GM18907 (cell line): ENCODE measurements at regions not wholly inside any gene's neighbourhood (a gene's known extent, or its start where the extent isn't known, plus 50 kb on each side); places are given as distances from the start of the nearest gene placed in this dataset.

Experiments
- ATAC-seq: cut with Tn5 transposase; IDR thresholded peaks from one replicate; pipeline ENCODE4 v1.9.1; 2021; ENCODE audit warnings: mild to moderate bottlenecking, moderate library complexity; ENCODE audit not compliant: unreplicated experiment

- ATAC-seq: no peak
Observed at GRCh38 chr20:56797023-56797422, 167.9 kb downstream of the TFAP2C start.

- no peak for ATAC-seq
Observed at GRCh38 chr20:56798634-56799033, 169.5 kb downstream of the TFAP2C start.

DNA sequence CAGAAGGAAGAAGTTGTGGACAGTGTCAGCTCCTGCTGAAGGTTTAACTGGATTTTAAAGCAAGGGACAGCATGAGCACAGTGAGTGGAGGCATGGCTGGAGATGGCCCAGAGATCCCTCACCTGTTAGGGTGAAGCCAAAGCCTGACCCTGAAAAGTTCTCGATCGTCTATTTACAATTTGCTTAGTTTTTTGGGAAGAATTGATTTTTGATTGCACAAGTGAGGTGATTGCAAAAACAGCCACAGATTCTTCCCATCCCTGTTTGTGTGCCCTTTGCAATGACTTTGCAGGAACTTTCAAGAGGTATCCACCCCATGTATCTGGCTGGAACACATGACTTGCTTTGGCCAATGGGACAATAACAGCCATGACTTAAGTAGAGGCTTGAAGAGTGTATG lies 170.1 kb downstream of the TFAP2C start:
- ATAC-seq: no peak

DNA sequence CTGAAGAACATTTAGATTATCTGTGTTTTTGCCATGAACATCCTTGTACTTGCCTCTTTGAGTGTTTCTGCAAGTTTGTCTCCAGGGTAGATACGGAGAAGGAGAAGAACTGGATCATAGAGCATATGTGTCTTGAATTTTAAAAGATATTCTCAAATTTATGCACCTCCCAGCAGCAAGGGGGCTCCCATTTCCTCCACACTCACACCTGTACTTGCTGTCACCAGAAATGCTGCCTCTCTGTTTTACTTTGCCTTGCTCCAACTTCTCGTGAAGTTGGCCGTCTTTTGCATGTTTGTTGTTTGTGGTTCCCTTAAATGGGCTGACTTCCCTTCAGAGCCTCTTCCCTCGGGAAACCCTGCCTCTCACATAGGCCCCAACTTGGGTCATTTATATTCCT lies 171.0 kb downstream of the TFAP2C start:
- no peak for ATAC-seq

DNA sequence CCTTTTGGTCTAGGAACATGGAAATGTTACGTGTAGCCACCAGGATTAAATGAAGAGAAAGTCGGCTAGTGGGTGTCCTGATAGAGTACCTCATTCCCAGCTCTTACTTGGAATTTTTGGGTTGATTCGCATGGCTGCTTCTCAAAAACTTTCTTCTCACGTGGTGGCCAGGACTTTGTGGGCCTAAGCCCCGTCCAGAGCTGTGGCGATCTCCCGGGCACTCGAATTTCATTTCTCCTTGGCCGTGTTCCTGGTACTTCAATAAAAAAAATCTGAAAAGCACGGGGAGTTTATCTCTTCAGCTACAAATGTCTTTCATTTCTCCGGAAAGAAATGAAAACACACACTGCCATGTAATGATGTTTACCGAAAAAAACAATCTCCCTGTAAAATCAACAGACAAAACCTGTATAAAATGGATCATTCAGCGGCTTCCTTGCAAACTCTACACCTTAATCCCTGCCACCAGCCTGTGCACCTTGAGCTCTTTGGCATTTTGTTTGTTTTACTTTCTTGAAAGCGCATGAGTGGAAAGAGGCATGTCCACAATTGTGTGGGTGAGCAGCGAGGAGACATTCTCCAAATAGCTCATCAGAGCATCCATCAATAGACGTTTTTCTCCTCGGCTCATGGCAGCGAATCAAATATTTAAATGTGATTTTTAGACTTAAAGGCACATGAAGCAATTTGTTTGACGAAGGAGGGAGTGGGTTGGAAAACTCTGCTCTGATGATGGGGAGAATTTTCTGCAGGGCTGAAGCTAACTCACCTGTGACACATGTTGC lies 173.1 kb downstream of the TFAP2C start:
- no peak for ATAC-seq

- ATAC-seq: no peak
Observed at GRCh38 chr20:56802805-56803204, 173.7 kb downstream of the TFAP2C start.

DNA sequence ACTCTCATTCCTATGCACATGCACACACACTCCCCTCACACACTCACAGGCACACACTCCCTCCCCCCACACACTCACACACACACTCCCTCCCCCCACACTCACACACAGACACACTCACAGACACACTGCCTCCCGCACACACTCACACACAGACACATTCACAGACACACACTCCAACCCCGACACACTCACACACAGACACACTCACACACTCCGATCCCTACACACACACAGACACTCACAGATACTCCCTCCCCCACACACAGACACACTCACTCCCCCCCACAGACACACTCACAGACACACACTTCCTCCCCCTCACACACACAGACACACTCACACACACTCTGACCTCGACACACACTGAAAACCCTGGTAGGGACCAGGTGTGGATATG lies 176.2 kb downstream of the TFAP2C start:
- ATAC-seq: no peak

- ATAC-seq: no peak
Observed at GRCh38 chr20:56805966-56806365, 176.9 kb downstream of the TFAP2C start.

DNA sequence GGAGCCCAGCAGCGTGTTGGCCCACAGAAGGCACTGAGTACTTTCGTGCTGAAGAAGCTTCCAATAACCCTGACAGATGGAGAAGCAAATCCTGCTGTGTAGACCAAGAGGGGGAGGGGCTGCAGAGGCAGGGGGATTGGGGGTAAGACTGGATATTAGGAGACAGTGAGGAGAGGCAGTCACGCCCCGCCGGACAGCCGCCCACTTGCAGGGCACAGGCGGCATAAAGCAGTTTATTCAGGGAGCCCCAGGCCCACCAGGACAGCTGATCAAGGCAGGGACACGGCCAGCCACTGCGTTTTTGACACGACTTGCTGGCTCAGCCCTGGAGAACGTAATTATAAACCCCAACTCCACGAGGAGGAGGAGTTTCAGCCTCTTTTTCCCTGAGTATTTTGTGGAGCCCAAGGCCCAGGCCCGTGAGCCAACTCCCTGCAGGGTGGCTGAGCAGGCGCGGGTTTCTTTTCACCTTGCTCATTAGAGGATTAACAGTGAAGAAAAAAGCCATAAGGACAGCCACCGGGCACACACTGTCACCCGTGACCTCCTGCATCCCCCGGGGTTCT lies 177.9 kb downstream of the TFAP2C start:
- no peak for ATAC-seq

GRCh38 chr20:56808117-56808725 lies 179.1 kb downstream of the TFAP2C start:
- no peak for ATAC-seq

DNA sequence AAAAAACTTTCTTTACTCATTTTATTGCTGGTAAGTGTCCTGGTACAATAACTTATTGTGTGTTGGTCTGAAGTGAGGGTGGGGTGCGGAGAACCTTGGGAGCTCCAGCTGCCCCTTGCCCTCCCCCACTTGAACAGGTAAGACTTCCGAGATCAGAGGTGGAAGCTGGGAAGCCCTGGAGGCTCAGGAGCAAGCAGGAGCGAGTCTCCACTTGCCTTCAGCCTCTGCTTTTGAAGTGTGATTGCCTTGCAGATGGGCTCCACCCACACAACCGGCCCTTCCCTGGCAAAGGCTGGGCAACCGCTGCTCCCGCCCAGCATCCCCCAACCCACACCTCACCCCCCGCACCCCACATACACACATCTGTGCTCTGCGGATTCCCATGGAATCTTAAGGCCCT lies 179.6 kb downstream of the TFAP2C start:
- ATAC-seq: no peak

- ATAC-seq: no peak
Observed at GRCh38 chr20:56809668-56810067, 180.6 kb downstream of the TFAP2C start.

GRCh38 chr20:56810141-56810540 lies 181.0 kb downstream of the TFAP2C start:
- no peak for ATAC-seq

- no peak for ATAC-seq
Observed at GRCh38 chr20:56815796-56816195, 186.7 kb downstream of the TFAP2C start.

- ATAC-seq: no peak
Observed at GRCh38 chr20:56816349-56816748, 187.2 kb downstream of the TFAP2C start.

DNA sequence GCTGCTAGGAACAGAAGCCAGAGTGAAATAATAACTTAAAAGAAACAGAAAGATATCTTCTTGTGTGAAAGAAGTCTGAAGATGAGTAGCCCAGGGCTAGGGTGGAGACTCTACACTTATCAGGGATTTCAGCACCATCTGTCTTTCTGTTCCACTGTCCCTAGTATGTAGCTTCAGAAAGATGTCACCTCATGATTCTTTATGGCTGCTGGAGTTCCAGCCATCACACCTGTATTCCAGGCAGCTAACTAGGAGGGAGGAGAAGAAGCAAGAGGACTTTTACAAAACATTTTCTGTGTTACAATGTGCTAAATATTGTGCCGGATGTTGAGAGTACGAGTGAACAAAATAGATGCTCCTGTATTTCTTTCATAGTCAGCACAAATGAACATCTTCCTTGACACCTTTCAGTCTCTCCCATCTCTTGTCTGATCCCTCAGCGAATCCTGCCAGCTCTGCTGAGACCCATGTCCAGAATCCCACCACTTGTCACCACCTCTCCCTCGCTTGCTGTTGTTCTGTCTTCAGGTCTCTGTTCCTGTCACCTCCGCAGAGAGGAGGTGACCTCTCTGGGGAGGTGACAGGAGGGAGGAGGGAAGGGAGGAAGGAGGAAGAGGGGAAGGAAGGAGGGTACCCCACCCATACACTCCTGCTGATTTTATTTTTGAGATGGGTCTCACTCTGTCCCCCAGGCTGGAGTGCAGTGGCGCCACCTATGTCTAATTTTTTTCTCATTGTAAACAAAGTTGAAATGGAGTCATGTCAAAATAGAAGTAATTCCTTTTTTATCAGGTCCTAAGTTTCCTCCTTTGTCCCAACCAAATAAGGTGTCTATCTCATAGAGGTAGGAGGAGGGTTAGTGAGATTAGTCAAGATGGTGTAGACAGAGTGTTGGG lies 188.9 kb downstream of the TFAP2C start:
- no peak for ATAC-seq

GRCh38 chr20:56820984-56821383 lies 191.9 kb downstream of the TFAP2C start:
- no peak for ATAC-seq

GRCh38 chr20:56826306-56826704 lies 197.2 kb downstream of the TFAP2C start:
- ATAC-seq: no peak

- no peak for ATAC-seq
Observed at GRCh38 chr20:56826705-56827665, 197.9 kb downstream of the TFAP2C start.

- no peak for ATAC-seq
Observed at GRCh38 chr20:56827763-56828162, 198.7 kb downstream of the TFAP2C start.
